Thoracic aorta (tissue), 2 donors: ENCODE measurements at regions not wholly inside any gene's neighbourhood (a gene's known extent, or its start where the extent isn't known, plus 50 kb on each side); places are given as distances from the start of the nearest gene placed in this dataset.

Experiments used
- ATAC-seq: fragments of 150-250 bp; one replicate; pipeline ENCODE4 v1.8.0; 2017; ENCODE audit warnings: low read depth; ENCODE audit not compliant: insufficient number of reproducible peaks, low FRiP score
- DNase-seq: peaks from one replicate; pipeline ENCODE4 v3.0.0-alpha.2; 2020; ENCODE audit warnings: low spot score
- H3K27ac ChIP-seq, 2 donors: fragments of 200-600 bp; sonication (generic); 1 replicate in 1 of 2; 2 replicates in 1 of 2; pipeline ENCODE4 v1.5.1; 2016; ENCODE audit warnings: mild to moderate bottlenecking in 2 of 2, moderate library complexity in 2 of 2
- H3K27me3 ChIP-seq: fragments of 200-600 bp; sonication (generic); replicated peaks from 2 replicates; pipeline ENCODE4 v1.6.0; 2016; ENCODE audit warnings: mild to moderate bottlenecking; ENCODE audit not compliant: insufficient read depth
- H3K36me3 ChIP-seq: fragments of 200-600 bp; sonication (generic); one replicate; pipeline ENCODE4 v1.5.1; 2016
- H3K4me1 ChIP-seq, 2 donors: fragments of 200-600 bp; sonication (generic); 1 replicate in 1 of 2; 2 replicates in 1 of 2; pipeline versions ENCODE4 v1.5.1 to v1.6.0; 2016; ENCODE audit warnings: low read depth in 2 of 2, mild to moderate bottlenecking in 1 of 2; ENCODE audit not compliant: control insufficient read depth in 1 of 2
- H3K4me3 ChIP-seq: fragments of 200-600 bp; sonication (generic); 2 replicates; pipeline ENCODE4 v1.5.1; 2016; ENCODE audit warnings: mild to moderate bottlenecking
- H3K9me3 ChIP-seq: fragments of 200-600 bp; sonication (generic); 2 replicates; pipeline ENCODE4 v1.5.1; 2016
- TF ChIP-seq, protein P1 (sequence below): fragments of 200-600 bp; sonication (generic); IDR thresholded peaks from one replicate; pipeline ENCODE4 v1.5.1; 2019; ENCODE audit warnings: antibody characterized with exemption

DNA sequence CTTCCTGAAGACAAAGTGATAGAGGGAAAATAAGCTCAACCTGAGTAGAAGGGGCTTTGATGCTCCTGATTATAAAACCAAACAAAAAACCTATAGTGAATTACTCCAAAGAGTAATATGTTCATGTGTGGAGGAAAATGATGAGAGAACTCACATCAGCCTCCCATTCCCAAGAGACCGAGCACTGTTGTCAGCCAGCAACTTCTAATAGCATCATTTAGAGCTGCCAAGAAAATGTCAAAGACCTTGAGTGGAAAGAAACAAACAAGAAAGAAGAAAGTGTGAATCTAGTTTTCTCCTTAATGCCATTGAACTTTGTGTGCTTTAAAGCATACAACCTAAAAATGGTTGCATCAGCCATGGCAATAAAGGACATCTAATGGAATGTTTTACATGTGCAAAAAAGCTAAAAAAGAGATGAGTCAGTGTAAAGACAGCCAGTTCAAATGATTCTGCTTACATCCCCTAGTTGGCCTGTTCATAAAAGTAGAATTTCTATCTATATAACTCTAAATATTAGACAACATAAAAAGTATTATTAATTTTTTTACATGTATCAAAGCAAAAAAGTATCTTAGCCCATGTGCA, 1066.2 kb downstream of the TDRD15 start:
- Histone ChIP-seq H3K4me3 (no peak overlapping the region), H3K27me3 (no peaks in the 10 kb centered on the region), H3K36me3 (no peaks in the 10 kb centered on the region), H3K4me1 (no peaks in the 10 kb centered on the region), H3K27ac (no peak overlapping the region), H3K9me3 (no peaks in the 10 kb centered on the region)
- no peak for DNase-seq
- no peak for ATAC-seq
- TF ChIP-seq, protein P1, sequence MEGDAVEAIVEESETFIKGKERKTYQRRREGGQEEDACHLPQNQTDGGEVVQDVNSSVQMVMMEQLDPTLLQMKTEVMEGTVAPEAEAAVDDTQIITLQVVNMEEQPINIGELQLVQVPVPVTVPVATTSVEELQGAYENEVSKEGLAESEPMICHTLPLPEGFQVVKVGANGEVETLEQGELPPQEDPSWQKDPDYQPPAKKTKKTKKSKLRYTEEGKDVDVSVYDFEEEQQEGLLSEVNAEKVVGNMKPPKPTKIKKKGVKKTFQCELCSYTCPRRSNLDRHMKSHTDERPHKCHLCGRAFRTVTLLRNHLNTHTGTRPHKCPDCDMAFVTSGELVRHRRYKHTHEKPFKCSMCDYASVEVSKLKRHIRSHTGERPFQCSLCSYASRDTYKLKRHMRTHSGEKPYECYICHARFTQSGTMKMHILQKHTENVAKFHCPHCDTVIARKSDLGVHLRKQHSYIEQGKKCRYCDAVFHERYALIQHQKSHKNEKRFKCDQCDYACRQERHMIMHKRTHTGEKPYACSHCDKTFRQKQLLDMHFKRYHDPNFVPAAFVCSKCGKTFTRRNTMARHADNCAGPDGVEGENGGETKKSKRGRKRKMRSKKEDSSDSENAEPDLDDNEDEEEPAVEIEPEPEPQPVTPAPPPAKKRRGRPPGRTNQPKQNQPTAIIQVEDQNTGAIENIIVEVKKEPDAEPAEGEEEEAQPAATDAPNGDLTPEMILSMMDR: no peak

DNA sequence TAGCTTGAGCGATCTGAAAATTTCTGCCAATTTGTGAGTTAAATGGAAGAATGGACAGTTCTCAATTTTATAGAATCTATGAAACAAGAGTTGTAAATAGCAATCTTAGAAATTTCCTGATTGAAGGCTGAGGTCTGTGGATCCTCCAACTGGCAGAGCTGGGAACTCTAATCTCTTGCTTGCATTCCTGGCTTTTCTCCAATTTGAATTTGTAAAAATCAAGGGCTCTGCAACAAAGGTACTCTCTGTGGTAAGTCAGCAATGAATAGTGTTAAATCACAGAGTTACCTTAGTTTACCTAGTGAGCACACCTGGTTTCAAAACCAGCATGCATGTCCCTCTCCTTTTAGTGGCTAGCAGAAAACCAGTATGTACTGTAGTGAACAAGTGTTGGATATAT, 1070.5 kb downstream of the TDRD15 start:
- no peaks in the 10 kb centered on the region for H3K9me3 ChIP-seq
- H3K27me3 ChIP-seq: no peaks in the 10 kb centered on the region
- no peak overlapping the region for H3K4me3 ChIP-seq
- DNase-seq: no peak
- H3K36me3 ChIP-seq: no peaks in the 10 kb centered on the region
- TF ChIP-seq, protein P1: no peak
- no peak for ATAC-seq
- no peak overlapping the region for H3K27ac ChIP-seq
- no peaks in the 10 kb centered on the region for H3K4me1 ChIP-seq

DNA sequence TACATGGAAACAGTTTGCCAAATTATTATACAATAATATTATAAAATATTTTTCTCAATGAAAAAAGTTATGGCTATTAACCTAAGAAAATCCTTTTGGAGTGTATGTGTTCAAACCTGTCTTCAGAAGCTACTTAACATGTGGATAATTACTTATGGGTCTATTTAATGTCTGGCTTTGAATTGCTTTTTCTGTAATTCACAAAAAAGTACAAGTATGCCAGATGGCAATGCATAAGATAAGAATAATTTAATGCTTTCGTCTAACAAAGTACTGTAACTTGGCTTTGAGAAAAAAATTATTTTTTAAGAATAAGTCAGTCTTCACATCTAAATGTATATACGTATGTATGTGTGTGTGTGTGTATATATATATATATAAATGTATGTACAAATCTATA, 1073.0 kb downstream of the TDRD15 start:
- no peaks in the 10 kb centered on the region for H3K36me3 ChIP-seq
- no peaks in the 10 kb centered on the region for H3K4me1 ChIP-seq
- DNase-seq: no peak
- TF ChIP-seq, protein P1: no peak
- no peak overlapping the region for H3K27ac ChIP-seq
- H3K9me3 ChIP-seq: no peaks in the 10 kb centered on the region
- no peak overlapping the region for H3K4me3 ChIP-seq
- no peaks in the 10 kb centered on the region for H3K27me3 ChIP-seq
- no peak for ATAC-seq

DNA sequence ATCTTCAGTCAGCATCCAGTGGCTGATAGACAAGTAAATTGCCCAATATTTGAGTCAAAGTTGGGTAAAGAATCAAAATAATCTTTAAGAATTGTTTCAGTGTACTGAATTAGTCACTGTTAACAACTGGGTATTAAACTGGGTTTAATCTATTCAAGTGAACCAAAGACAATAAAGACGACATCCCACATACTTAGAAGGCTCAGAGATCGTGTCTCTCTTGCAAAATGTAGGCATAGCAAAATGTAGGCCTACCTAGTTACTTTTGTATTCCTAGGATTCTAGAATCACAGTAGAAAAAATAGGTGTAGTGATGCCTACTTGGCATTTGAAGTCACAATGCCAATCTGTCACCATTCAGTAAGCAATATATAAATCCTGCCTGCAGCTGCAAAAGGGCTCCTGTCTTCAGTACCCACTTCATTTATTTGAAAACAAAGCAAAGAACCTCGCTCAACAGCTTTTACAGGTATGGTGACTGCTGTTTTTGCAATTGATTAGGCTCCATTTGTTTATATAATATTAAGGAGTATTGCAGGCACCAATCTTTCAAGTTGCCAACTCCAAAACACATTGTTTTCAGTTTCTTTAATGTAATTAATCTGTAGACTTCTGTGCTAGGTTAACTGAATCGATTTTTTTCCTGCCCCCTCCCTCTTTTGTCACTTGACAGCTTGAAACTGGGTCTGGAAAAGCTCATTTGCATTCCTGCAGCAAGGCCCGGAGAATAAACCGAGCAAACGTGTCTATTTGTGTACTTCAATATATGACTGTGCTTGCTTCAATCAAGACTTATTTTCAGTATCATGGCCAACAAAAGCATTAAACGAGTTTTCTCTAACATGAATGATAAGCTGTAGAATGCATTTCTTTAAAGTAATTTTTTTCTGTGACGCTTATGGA, 1074.9 kb downstream of the TDRD15 start:
- DNase-seq: no peak
- Histone ChIP-seq H3K4me3 (no peak overlapping the region), H3K9me3 (no peaks in the 10 kb centered on the region), H3K4me1 (no peaks in the 10 kb centered on the region), H3K27me3 (no peaks in the 10 kb centered on the region), H3K36me3 (no peaks in the 10 kb centered on the region), H3K27ac (no peak overlapping the region)
- TF ChIP-seq, protein P1: no peak
- ATAC-seq: no peak

DNA sequence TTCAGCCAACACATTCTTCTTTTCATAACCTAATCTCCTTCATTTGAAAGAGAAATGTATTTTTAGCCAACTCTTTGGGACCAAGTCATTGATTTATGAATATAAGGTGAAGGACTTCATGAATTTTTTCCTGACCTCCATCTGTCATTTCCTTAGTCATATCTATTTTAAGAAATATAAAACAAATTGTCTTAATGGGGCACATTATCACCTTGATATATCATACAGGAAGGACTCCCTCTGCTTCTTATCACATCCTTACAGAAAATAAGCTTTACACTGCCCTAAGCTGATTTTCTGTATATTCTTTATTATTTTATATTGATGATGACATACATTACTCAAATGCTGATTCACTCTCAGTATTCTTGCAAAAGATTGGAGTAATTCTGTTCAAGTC, 1076.2 kb downstream of the TDRD15 start:
- H3K27ac ChIP-seq: no peak overlapping the region
- H3K36me3 ChIP-seq: no peaks in the 10 kb centered on the region
- DNase-seq: no peak
- H3K9me3 ChIP-seq: no peaks in the 10 kb centered on the region
- no peak overlapping the region for H3K4me3 ChIP-seq
- ATAC-seq: no peak
- no peaks in the 10 kb centered on the region for H3K27me3 ChIP-seq
- no peaks in the 10 kb centered on the region for H3K4me1 ChIP-seq
- TF ChIP-seq, protein P1: no peak
